OCI-M2 (cell line): ENCODE measurements at regions not wholly inside any gene's neighbourhood (a gene's known extent, or its start where the extent isn't known, plus 50 kb on each side); places are given as distances from the start of the nearest gene placed in this dataset.

ENCODE experiments used
- DNase-seq: peaks from one replicate; lab custom pipeline; 2025; ENCODE audit not compliant: unreplicated experiment; lab: John Stamatoyannopoulos, UW

GRCh38 chr9:19940811-19941535 lies 152.1 kb upstream of the SLC24A2 start:
- no peak for DNase-seq

DNA sequence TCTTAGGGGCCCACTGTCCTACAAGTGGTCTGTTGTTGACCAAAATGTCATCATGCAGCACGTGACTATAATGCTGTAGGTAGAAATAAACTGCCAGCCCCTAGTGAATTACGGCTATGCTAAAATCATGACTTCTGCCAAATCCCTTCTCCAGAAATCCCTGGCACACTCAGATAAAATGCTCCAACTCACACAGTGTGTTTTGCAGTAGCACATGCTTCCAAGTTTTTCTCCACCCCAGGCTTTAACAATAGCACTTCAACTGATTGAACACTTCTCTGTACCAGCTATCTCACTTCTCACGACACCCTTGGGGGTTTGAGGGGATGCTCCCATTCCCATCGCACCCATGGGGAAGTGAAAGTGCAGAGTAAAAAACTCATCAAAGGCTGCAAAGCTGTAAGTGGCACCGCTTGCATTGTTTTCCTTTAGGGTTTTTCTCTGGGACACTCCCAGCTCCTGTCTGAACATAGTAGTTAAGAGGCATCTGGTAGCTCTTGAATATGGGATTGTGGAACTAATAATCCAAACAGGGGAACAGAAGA lies 151.0 kb upstream of the SLC24A2 start:
- no peak for DNase-seq

- no peak for DNase-seq
Observed at GRCh38 chr9:19938990-19939733, 150.3 kb upstream of the SLC24A2 start.

- DNase-seq = no peak
Observed at GRCh38 chr9:19937121-19937520, 148.3 kb upstream of the SLC24A2 start.

DNA sequence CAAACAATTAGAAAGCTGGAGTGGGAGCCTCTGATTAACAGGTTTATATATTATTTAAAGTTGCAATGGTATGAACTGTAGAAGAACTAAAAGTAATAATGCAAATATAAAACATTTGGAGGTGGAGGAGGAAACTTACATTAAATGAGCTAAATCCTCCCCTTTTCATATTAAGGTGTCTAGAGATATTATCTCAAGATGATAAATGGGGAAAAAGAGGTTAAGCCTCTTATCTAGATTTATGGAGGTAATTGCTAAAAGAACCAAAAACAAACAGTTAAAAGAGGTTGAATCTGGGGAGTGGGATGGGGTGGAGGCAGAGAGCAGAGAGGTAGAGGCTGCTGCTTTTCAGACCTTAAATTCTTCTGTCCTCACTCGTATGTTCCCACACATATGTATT lies 147.8 kb upstream of the SLC24A2 start:
- DNase-seq = no peak

- DNase-seq = no peak
Observed at GRCh38 chr9:19935422-19935821, 146.6 kb upstream of the SLC24A2 start.

DNA sequence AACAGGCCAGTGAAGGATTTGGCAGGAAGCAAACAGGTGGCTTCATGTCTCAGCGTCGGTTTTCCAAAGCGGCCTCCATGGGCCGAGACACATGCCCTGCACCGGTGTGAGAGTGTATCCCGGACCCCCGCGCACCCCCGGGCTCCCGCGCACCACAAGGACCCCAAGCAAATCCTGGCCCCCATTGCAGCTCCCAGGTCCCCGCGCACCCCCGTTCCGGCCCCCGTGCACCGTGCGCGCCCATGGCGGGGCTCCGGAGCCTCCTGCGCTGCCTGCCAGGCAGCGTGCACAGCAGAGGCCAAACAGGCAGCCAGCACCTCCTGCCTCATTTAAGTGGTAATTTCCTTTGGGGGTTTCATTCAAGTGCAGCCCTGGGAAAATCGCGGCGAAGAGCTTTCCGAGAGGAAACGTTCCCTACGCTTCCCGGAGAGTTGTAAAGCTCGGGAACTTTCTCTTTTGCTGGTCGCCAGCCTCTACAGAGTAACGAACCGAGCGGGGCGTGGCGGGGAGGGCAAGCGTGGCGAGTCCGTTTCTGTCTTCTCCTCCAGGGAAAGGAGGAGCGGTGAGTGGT lies 145.5 kb upstream of the SLC24A2 start:
- DNase-seq = no peak

DNA sequence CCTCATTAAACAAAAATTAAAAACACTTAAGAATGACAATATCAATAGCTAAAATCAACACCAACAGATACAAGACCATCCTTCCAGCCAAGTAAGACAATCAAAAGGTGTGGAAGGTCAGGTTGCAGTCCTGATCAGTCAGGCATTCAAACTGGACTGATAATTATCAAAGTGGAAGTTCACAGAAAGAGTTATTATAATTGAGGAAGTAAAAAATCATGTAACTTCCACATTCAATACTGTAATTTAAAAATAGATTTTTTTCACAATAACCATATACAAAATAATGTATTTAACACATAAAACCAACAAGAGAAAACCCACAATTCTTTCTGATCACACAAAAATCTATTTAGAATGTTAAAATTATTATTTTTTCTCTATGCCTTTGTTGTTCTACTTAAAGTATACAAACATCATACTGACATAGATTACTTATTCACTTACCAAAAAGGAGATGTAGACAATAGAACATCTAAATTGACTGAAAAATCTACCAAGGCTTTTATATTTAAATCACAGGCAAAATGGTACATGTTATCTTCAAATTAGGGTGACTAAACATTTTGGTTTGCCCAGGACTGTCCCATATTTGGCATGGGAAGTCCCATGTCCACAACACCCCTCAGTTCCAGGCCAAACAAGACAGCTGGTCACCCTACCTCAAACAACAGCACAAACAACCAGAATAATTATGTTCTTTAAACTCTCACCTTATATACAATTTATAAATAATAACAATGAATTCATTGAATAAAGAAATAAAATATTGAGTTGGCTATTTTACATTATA lies 142.5 kb upstream of the SLC24A2 start:
- DNase-seq = no peak

DNA sequence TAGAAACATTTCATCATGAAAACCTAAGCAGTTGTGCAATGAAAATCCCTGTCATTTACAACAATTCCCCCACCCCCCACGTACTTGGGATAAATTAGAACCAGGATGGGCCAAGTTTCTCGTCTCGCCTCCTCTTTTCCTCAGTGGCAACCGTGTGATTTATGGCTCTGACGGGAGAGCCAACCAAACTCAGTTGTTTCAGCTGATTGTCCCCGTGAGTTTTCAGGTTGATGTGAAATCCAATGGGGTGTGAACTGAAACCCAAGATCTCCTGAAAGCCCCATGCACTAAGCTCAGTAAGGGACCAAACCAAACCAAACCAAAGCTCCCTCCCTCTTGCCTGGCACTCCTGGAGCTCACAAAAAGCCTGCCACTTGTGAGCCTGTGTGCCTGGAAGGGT lies 138.7 kb upstream of the SLC24A2 start:
- DNase-seq = no peak

- DNase-seq = no peak
Observed at GRCh38 chr9:19926774-19927173, 137.9 kb upstream of the SLC24A2 start.

DNA sequence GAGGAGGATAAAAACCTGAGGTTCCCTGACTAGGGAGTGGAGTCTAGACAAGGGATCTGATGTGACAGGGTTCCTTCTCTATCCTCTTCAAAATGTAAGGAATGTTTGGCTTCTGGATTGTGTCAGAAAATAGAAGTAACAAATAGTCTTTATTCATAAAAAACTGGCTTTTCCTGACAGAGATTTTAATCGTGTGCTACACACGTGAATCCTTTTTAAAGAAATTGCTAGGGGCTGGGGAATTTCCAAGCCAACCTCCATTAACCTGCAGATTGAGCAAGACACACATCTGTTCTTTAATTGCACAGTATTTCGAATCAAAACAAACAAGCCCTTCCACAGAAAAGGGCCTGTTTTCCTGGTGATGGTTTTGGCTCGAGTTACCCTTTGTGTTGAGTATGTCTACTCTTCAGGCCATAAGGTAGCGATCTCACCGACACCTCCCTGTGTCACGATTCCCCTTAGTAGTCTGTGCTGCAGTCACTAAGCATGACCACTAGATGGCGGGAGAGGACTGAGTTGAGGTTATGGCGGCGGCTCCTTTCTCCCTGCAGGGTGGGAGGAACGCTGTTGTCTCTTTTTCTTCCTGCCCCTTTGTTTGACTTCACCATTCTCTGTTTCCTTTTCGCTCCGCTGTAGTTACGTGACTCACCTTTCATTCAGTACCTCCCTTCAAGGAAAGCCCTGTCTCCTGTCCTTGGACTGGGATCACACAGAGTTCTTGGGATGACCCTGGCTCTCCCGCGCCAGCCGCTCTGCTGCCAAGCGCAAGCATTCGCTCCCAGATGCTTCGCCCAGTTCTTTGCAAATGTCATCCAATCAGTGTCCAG lies 137.1 kb upstream of the SLC24A2 start:
- peak; percentile 17 for DNase-seq

- no peak for DNase-seq
Observed at GRCh38 chr9:19924080-19924479, 135.2 kb upstream of the SLC24A2 start.

DNA sequence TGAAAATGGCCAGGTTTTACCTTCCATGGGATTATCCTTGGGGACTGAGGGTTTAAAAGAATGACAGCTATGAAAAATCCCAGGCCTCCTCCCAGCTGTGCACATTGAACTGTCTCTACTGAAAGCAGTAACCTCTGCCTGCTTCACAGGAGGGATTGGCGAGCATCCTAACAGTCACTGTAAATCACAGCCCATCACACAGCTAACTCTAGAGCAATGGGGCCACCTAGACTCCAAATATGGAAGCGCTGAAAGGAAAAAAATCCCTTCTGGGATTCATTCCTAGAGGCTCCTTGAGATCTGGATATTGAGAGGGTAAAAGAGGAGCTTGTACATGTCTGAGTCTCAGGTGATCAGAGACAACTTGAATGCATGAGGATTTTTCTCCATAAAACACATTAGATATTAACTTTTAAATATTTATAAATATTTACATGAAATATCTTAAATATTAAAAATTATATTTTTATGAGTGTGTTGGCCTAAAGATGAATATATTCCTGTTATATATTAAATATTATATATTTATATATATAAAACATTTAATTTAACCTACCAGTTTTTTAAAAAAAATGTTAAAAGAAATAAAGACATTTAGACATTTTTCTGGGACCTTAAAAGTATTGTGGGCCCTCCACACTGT lies 133.8 kb upstream of the SLC24A2 start:
- DNase-seq = peak; percentile 5

- no peak for DNase-seq
Observed at GRCh38 chr9:19920401-19920800, 131.6 kb upstream of the SLC24A2 start.

DNA sequence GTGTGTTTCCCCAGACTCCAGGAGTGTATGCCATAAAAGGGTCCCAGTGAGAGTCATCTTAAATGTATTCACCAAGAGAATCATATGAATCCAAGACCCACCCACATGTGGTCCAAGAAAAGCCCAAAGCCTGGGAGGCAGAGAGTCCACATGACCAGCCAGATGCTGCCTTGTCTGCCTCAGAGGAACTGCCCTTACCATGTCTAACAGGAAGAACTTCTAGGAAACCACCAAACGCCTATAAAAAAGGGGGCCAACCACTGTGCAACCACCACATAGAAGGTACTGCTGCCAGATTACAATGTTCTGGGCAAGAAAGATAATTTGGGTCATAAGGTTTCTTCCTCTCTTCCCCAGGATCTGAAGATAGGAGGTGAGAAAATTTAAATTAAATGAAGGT lies 129.8 kb upstream of the SLC24A2 start:
- DNase-seq = no peak

GRCh38 chr9:19914044-19914443 lies 125.2 kb upstream of the SLC24A2 start:
- no peak for DNase-seq

GRCh38 chr9:19913151-19913550 lies 124.3 kb upstream of the SLC24A2 start:
- DNase-seq = no peak

DNA sequence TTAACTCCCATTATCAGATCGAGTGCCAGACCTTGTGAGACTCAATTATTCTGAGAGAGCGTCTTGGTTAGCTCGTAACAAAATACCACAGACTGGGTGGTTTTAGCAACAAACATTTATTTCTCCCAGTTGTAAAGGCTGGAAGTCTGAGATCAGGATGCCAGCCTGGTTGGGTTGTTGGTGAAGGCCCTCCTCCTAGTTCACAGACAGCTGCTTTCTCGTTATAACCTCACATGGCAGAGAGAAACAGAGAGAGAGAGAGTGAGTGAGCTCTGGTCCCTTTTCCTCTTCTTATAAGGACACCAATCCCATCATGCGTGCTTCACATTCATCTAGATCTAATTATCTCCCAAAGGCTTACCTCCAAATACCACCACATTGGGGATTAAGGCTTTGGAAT lies 114.2 kb upstream of the SLC24A2 start:
- no peak for DNase-seq

GRCh38 chr9:19901586-19901985 lies 112.7 kb upstream of the SLC24A2 start:
- DNase-seq = peak; percentile 4

- no peak for DNase-seq
Observed at GRCh38 chr9:19896161-19896560, 107.3 kb upstream of the SLC24A2 start.
